ENCODE measurements at regions not wholly inside any gene's neighbourhood (a gene's known extent, or its start where the extent isn't known, plus 50 kb on each side); places are given as distances from the start of the nearest gene placed in this dataset.
"Not testable (repeated sequence)": the region's sequence is repeated elsewhere in the genome, so short reads cannot be mapped to it uniquely, and the experiment has no call there.

- no peak for DNase-seq (ENCODE audit: low spot score)
These were observed 237.6 kb upstream of the NDN start for GRCh38 chr15:23924686-23925085.

- DNase-seq (ENCODE audit: low spot score) = no peak
These were observed 267.8 kb upstream of the NDN start for GRCh38 chr15:23954931-23955330.

- DNase-seq (ENCODE audit: low spot score) = no peak
These were observed 296.6 kb upstream of the NDN start for GRCh38 chr15:23983500-23984259.

GRCh38 chr15:23994273-23994672 is 307.2 kb upstream of the NDN start:
- no peak for DNase-seq (ENCODE audit: low spot score)

- DNase-seq (ENCODE audit: low spot score) = no peak
These were observed 311.0 kb upstream of the NDN start for GRCh38 chr15:23998056-23998455.

GRCh38 chr15:24008476-24008875 is 321.4 kb upstream of the NDN start:
- DNase-seq (ENCODE audit: low spot score) = no peak

- no peak for DNase-seq (ENCODE audit: low spot score)
These were observed 330.4 kb upstream of the NDN start for GRCh38 chr15:24017470-24017869.

GRCh38 chr15:24039683-24040082 is 352.6 kb upstream of the NDN start:
- no peak for DNase-seq (ENCODE audit: low spot score)

GRCh38 chr15:24054547-24055245 is 367.6 kb upstream of the NDN start:
- no peak for DNase-seq (ENCODE audit: low spot score)

GRCh38 chr15:24067733-24068501 is 380.8 kb upstream of the NDN start:
- no peak for DNase-seq (ENCODE audit: low spot score)

GRCh38 chr15:24075420-24076089 is 388.4 kb upstream of the NDN start:
- DNase-seq (ENCODE audit: low spot score) = no peak

- no peak for DNase-seq (ENCODE audit: low spot score)
These were observed 389.1 kb upstream of the NDN start for GRCh38 chr15:24076090-24076784.

GRCh38 chr15:24078310-24079029 is 391.4 kb upstream of the NDN start:
- no peak for DNase-seq (ENCODE audit: low spot score)

GRCh38 chr15:24088941-24089340 is 401.8 kb upstream of the NDN start:
- not testable (repeated sequence) for DNase-seq (ENCODE audit: low spot score)

- not testable (repeated sequence) for DNase-seq (ENCODE audit: low spot score)
These were observed 414.4 kb upstream of the NDN start for GRCh38 chr15:24101503-24101902.

- DNase-seq (ENCODE audit: low spot score) = not testable (repeated sequence)
These were observed 420.4 kb upstream of the NDN start for GRCh38 chr15:24107524-24107923.

- DNase-seq (ENCODE audit: low spot score) = not testable (repeated sequence)
These were observed 420.8 kb upstream of the NDN start for GRCh38 chr15:24107948-24108347.

- DNase-seq (ENCODE audit: low spot score) = not testable (repeated sequence)
These were observed 421.2 kb upstream of the NDN start for GRCh38 chr15:24108349-24108748.

- DNase-seq (ENCODE audit: low spot score) = not testable (repeated sequence)
These were observed 452.5 kb upstream of the NDN start for GRCh38 chr15:24139622-24140021.

- DNase-seq (ENCODE audit: low spot score) = not testable (repeated sequence)
These were observed 458.0 kb upstream of the NDN start for GRCh38 chr15:24145070-24145469.

- no peak for DNase-seq (ENCODE audit: low spot score)
These were observed 459.1 kb upstream of the NDN start for GRCh38 chr15:24146251-24146650.

Data from germinal center (tissue), 1 donor.